Panc1 (cell line): ENCODE measurements at regions not wholly inside any gene's neighbourhood (a gene's known extent, or its start where the extent isn't known, plus 50 kb on each side); places are given as distances from the start of the nearest gene placed in this dataset.

Experiments
- POLR2AphosphoS5 ChIP-seq: IDR thresholded peaks from 2 replicates; pipeline ENCODE4 v1.6.1; 2012; ENCODE audit warnings: mild to moderate bottlenecking, low read depth, low read length, moderate library complexity
- REST ChIP-seq, 2 experiments: IDR thresholded peaks; 2 replicates each; pipeline ENCODE4 v1.6.1; 2011 to 2012; ENCODE audit warnings: low read depth in 2 of 2, control low read depth in 1 of 2, low read length in 1 of 2, mild to moderate bottlenecking in 1 of 2, moderate library complexity in 1 of 2; ENCODE audit not compliant: insufficient read depth in 1 of 2
- SIN3A ChIP-seq: IDR thresholded peaks from 2 replicates; pipeline ENCODE4 v1.6.1; 2012; ENCODE audit warnings: low read depth, mild to moderate bottlenecking, low read length, moderate library complexity, borderline replicate concordance; ENCODE audit not compliant: insufficient read depth
- TCF7L2 ChIP-seq: IDR thresholded peaks from 2 replicates; pipeline ENCODE4 v1.6.1; 2011; ENCODE audit warnings: mild to moderate bottlenecking, low read depth, low read length, inconsistent platforms
- TF ChIP-seq, protein P1 (sequence below): fragments of 450-650 bp; IDR thresholded peaks from 2 replicates; pipeline ENCODE4 v1.5.1; 2017; ENCODE audit warnings: mild to moderate bottlenecking

GRCh38 chr6:8268606-8269005 is 166.3 kb upstream of the EEF1E1 start:
- TF ChIP-seq, protein P1, sequence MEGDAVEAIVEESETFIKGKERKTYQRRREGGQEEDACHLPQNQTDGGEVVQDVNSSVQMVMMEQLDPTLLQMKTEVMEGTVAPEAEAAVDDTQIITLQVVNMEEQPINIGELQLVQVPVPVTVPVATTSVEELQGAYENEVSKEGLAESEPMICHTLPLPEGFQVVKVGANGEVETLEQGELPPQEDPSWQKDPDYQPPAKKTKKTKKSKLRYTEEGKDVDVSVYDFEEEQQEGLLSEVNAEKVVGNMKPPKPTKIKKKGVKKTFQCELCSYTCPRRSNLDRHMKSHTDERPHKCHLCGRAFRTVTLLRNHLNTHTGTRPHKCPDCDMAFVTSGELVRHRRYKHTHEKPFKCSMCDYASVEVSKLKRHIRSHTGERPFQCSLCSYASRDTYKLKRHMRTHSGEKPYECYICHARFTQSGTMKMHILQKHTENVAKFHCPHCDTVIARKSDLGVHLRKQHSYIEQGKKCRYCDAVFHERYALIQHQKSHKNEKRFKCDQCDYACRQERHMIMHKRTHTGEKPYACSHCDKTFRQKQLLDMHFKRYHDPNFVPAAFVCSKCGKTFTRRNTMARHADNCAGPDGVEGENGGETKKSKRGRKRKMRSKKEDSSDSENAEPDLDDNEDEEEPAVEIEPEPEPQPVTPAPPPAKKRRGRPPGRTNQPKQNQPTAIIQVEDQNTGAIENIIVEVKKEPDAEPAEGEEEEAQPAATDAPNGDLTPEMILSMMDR = no peak
- TF ChIP-seq SIN3A (no peak), REST (IDR thresholded peaks at IDR 0.05; ENCODE audit: insufficient read depth in 1 of 2, low read depth in 2 of 2, low read length in 1 of 2) (no peak), POLR2AphosphoS5 (no peak), TCF7L2 (no peak)
